ENCODE measurements at regions not wholly inside any gene's neighbourhood (a gene's known extent, or its start where the extent isn't known, plus 50 kb on each side); places are given as distances from the start of the nearest gene placed in this dataset.

GRCh38 chr12:123077298-123078119 is 73.4 kb downstream of the PITPNM2 start:
- DNase-seq (ENCODE audit: low spot score) = no peak

- peak; percentile 81 for DNase-seq (ENCODE audit: low spot score)
Measured at GRCh38 chr12:123076604-123077297, 74.1 kb downstream of the PITPNM2 start.

- DNase-seq (ENCODE audit: low spot score) = peak; percentile 81
Measured at GRCh38 chr12:123075646-123076171, 75.2 kb downstream of the PITPNM2 start.

- no peak for DNase-seq (ENCODE audit: low spot score)
Measured at GRCh38 chr12:123075087-123075645, 75.7 kb downstream of the PITPNM2 start.

- DNase-seq (ENCODE audit: low spot score) = no peak
Measured at GRCh38 chr12:123073962-123074801, 76.7 kb downstream of the PITPNM2 start.

GRCh38 chr12:123073292-123073691 is 77.6 kb downstream of the PITPNM2 start:
- DNase-seq (ENCODE audit: low spot score) = no peak

- no peak for DNase-seq (ENCODE audit: low spot score)
Measured at GRCh38 chr12:123071857-123072256, 79.0 kb downstream of the PITPNM2 start.

- DNase-seq (ENCODE audit: low spot score) = no peak
Measured at GRCh38 chr12:123071099-123071800, 79.6 kb downstream of the PITPNM2 start.

GRCh38 chr12:123070267-123071081 is 80.4 kb downstream of the PITPNM2 start:
- DNase-seq (ENCODE audit: low spot score) = no peak

GRCh38 chr12:123069436-123070266 is 81.2 kb downstream of the PITPNM2 start:
- DNase-seq (ENCODE audit: low spot score) = no peak

GRCh38 chr12:123067654-123068053 is 83.2 kb downstream of the PITPNM2 start:
- DNase-seq (ENCODE audit: low spot score) = no peak

GRCh38 chr12:123066384-123066710 is 84.5 kb downstream of the PITPNM2 start:
- DNase-seq (ENCODE audit: low spot score) = no peak

- no peak for DNase-seq (ENCODE audit: low spot score)
Measured at GRCh38 chr12:123065676-123066383, 85.1 kb downstream of the PITPNM2 start.

GRCh38 chr12:123064885-123065619 is 84.6 kb downstream of the ARL6IP4 start:
- no peak for DNase-seq (ENCODE audit: low spot score)

GRCh38 chr12:123064366-123064765 is 83.9 kb downstream of the ARL6IP4 start:
- no peak for DNase-seq (ENCODE audit: low spot score)

GRCh38 chr12:123063535-123063934 is 83.1 kb downstream of the ARL6IP4 start:
- no peak for DNase-seq (ENCODE audit: low spot score)

GRCh38 chr12:123062681-123063486 is 82.4 kb downstream of the ARL6IP4 start:
- no peak for DNase-seq (ENCODE audit: low spot score)
